T47D (cell line): ENCODE measurements at regions not wholly inside any gene's neighbourhood (a gene's known extent, or its start where the extent isn't known, plus 50 kb on each side); places are given as distances from the start of the nearest gene placed in this dataset.

Experiments
- DNase-seq, 2 experiments: peaks; one replicate each; pipeline versions ENCODE4 v3.0.0 to v3.0.0-alpha.2; 2011 to 2012; ENCODE audit warnings: low read depth in 1 of 2, low spot score in 1 of 2
- JUND ChIP-seq: IDR thresholded peaks from 2 replicates; pipeline ENCODE4 v1.6.1; 2012; ENCODE audit warnings: low read depth
- in situ Hi-C: cut with HindIII; loops from 2 replicates; pipeline ENCODE4 v1.10.0; 2016; ENCODE audit warnings: low sequenced_read_pairs, low pct_unique_long_range_greater_than_20kb

GRCh38 chr11:11747570-11747969 is 94.2 kb upstream of the USP47 start:
- in situ Hi-C loops = no loop called here
- TF ChIP-seq JUND = no peak
- no peak for DNase-seq

GRCh38 chr11:11746449-11746848 is 95.3 kb upstream of the USP47 start:
- TF ChIP-seq JUND = no peak
- in situ Hi-C loops = no loop called here
- no peak for DNase-seq

DNA sequence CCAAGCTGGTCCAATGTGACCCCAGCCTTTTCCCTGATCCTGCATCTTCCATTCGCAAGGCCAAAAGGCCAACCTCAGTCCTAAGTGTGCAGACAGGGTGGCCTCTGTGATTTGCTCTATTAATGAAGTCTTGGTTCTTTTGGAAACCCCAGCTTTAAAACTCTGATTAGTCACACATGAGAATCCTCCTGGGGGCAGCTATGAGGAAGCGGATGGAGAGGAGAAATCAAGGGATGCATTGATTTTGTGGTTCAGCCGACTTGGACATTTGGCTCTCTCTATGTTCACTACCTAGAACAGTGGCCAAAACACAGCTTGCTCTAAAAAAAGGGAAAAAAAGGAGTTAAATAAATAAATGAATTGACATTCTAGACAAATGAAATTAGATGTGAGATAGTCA is 98.6 kb upstream of the USP47 start:
- no peak for TF ChIP-seq JUND
- in situ Hi-C loops = no loop called here
- DNase-seq = no peak

- in situ Hi-C loops = no loop called here
These were observed 99.3 kb upstream of the USP47 start for GRCh38 chr11:11742486-11742885.

GRCh38 chr11:11740836-11741235 is 100.9 kb upstream of the USP47 start:
- in situ Hi-C loops = no loop called here
- TF ChIP-seq JUND = no peak
- DNase-seq = no peak

More at GRCh38 chr11:11742486-11742885, 99.3 kb upstream of the USP47 start:
- no peak for DNase-seq
- TF ChIP-seq JUND = no peak

DNA sequence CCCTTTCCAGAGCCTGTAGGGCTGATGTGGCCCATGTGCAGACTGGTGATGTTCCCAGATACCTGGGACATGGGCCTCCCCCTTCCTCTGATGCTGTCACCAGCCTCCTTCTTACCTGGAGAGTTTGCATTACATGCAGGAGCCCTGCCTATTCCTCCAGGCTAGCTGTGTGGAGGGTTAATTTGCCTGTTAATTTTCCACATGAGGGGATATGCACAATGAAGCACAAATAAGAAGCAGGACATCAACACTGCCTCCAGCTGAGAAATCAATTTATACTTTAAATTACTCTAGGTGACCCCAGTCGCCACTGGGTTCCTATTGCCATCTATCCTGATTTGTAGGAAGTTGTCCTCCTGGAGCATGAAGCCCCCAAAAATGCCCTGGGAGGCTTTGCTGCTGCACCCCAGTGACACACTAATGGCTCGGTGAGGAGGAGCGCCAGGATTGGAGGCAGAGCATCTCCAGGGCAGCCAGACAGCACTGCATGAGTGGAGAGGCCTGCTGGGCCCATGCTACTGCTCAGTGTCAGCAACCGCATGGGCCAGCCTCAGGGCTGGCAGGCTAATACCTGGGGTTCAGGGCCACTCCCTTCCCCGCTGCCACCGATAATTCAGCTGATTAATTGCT is 101.6 kb upstream of the USP47 start:
- TF ChIP-seq JUND = no peak
- in situ Hi-C loops = no loop called here
- DNase-seq = no peak

GRCh38 chr11:11738370-11738769 is 103.4 kb upstream of the USP47 start:
- in situ Hi-C loops = no loop called here
- no peak for DNase-seq
- TF ChIP-seq JUND = no peak

GRCh38 chr11:11735586-11735985 is 106.2 kb upstream of the USP47 start:
- no peak for TF ChIP-seq JUND
- in situ Hi-C loops = no loop called here
- peak in 1 of 2 experiments; percentile 6 for DNase-seq

GRCh38 chr11:11733246-11733747 is 108.5 kb upstream of the USP47 start:
- no peak for TF ChIP-seq JUND
- in situ Hi-C loops = no loop called here
- DNase-seq = no peak

GRCh38 chr11:11732116-11732515 is 109.7 kb upstream of the USP47 start:
- no peak for DNase-seq
- in situ Hi-C loops = no loop called here
- no peak for TF ChIP-seq JUND

GRCh38 chr11:11731311-11732083 is 109.7 kb upstream of the GALNT18 start:
- no peak for TF ChIP-seq JUND
- in situ Hi-C loops = no loop called here
- DNase-seq = no peak

GRCh38 chr11:11728386-11728785 is 106.6 kb upstream of the GALNT18 start:
- in situ Hi-C loops = no loop called here
- no peak for TF ChIP-seq JUND
- DNase-seq = no peak

GRCh38 chr11:11725438-11725837 is 103.6 kb upstream of the GALNT18 start:
- DNase-seq = no peak
- no peak for TF ChIP-seq JUND
- in situ Hi-C loops = no loop called here
